Karpas-422 (cell line): ENCODE measurements at regions not wholly inside any gene's neighbourhood (a gene's known extent, or its start where the extent isn't known, plus 50 kb on each side); places are given as distances from the start of the nearest gene placed in this dataset.

Experiments used
- DNase-seq: peaks from one replicate; pipeline ENCODE4 v3.0.0-alpha.2; 2015
- H2AFZ ChIP-seq: fragments of 200-600 bp; sonication (generic); 2 replicates; pipeline ENCODE4 v1.6.1; 2014; ENCODE audit warnings: antibody characterized with exemption, low read length, mixed read lengths
- H3K27ac ChIP-seq: fragments of 200-600 bp; sonication (generic); 2 replicates; pipeline ENCODE4 v1.5.1; 2014; ENCODE audit warnings: mild to moderate bottlenecking, low read length, moderate library complexity
- H3K27me3 ChIP-seq: fragments of 200-600 bp; sonication (generic); 2 replicates; pipeline ENCODE4 v1.6.1; 2014; ENCODE audit warnings: low read length, mixed read lengths
- H3K36me3 ChIP-seq: fragments of 200-600 bp; sonication (generic); 2 replicates; pipeline ENCODE4 v1.6.1; 2014; ENCODE audit warnings: low read length, mixed read lengths; ENCODE audit not compliant: insufficient read depth
- H3K4me1 ChIP-seq: fragments of 200-600 bp; sonication (generic); 2 replicates; pipeline ENCODE4 v1.6.1; 2014; ENCODE audit warnings: mild to moderate bottlenecking, low read length, mixed read lengths
- H3K4me2 ChIP-seq: fragments of 200-600 bp; sonication (generic); 2 replicates; pipeline ENCODE4 v1.6.1; 2014; ENCODE audit warnings: low read length, low read depth, mild to moderate bottlenecking; ENCODE audit not compliant: poor library complexity, severe bottlenecking
- H3K4me3 ChIP-seq: fragments of 200-600 bp; sonication (generic); 2 replicates; pipeline ENCODE4 v1.5.1; 2014; ENCODE audit warnings: mild to moderate bottlenecking, antibody characterized with exemption, low read length, mixed read lengths
- H3K79me2 ChIP-seq: fragments of 200-600 bp; sonication (generic); 2 replicates; pipeline ENCODE4 v1.6.1; 2014; ENCODE audit warnings: mild to moderate bottlenecking, low read length, mixed read lengths
- H3K9ac ChIP-seq: fragments of 200-600 bp; sonication (generic); 2 replicates; pipeline ENCODE4 v1.6.0; 2014; ENCODE audit warnings: low read length
- H3K9me2 ChIP-seq: fragments of 200-600 bp; sonication (generic), shearing (Covaris generic); replicated peaks from 2 replicates; pipeline ENCODE4 v1.6.0; 2014; ENCODE audit warnings: mild to moderate bottlenecking, low read length, moderate library complexity; ENCODE audit not compliant: insufficient read depth
- H3K9me3 ChIP-seq: fragments of 300-700, 200-600 bp; sonication (generic); 2 replicates; pipeline ENCODE4 v1.6.1; 2014; ENCODE audit warnings: low read length, mixed read lengths
- H4K20me1 ChIP-seq: fragments of 200-600 bp; sonication (generic); 2 replicates; pipeline ENCODE4 v1.6.1; 2014; ENCODE audit warnings: mild to moderate bottlenecking, antibody characterized with exemption, low read length, low read depth; ENCODE audit not compliant: insufficient read depth

GRCh38 chr5:74382987-74383593 is 257.4 kb downstream of the ENC1 start:
- Histone ChIP-seq H3K27me3 (no peaks in the 10 kb centered on the region), H3K36me3 (no peaks in the 10 kb centered on the region), H3K4me1 (no peaks in the 10 kb centered on the region), H3K79me2 (no peaks in the 10 kb centered on the region), H3K4me3 (no peak overlapping the region), H3K27ac (no peak overlapping the region), H3K4me2 (no peak overlapping the region), H3K9me3 (no peaks in the 10 kb centered on the region), H2AFZ (no peak overlapping the region), H3K9me2 (no peaks in the 10 kb centered on the region), H3K9ac (no peak overlapping the region), H4K20me1 (no peaks in the 10 kb centered on the region)
- no peak for DNase-seq

GRCh38 chr5:74382123-74382855 is 258.2 kb downstream of the ENC1 start:
- Histone ChIP-seq H3K4me2 (no peak overlapping the region), H3K79me2 (no peaks in the 10 kb centered on the region), H3K36me3 (no peaks in the 10 kb centered on the region), H3K4me3 (no peak overlapping the region), H2AFZ (no peak overlapping the region), H3K9ac (no peak overlapping the region), H3K9me2 (no peaks in the 10 kb centered on the region), H3K9me3 (no peaks in the 10 kb centered on the region), H4K20me1 (no peaks in the 10 kb centered on the region), H3K27me3 (no peaks in the 10 kb centered on the region), H3K4me1 (no peaks in the 10 kb centered on the region), H3K27ac (no peak overlapping the region)
- DNase-seq: no peak

- Histone ChIP-seq H3K9me3 (no peaks in the 10 kb centered on the region), H3K27me3 (no peaks in the 10 kb centered on the region), H3K4me1 (no peaks in the 10 kb centered on the region), H3K9me2 (no peaks in the 10 kb centered on the region), H3K4me3 (no peak overlapping the region), H3K4me2 (no peak overlapping the region), H3K79me2 (no peaks in the 10 kb centered on the region), H3K36me3 (no peaks in the 10 kb centered on the region), H3K27ac (no peak overlapping the region), H2AFZ (no peak overlapping the region), H4K20me1 (no peaks in the 10 kb centered on the region), H3K9ac (no peak overlapping the region)
- no peak for DNase-seq
Measured at GRCh38 chr5:74380193-74380592, 260.3 kb downstream of the ENC1 start.

GRCh38 chr5:74378464-74378863 is 262.1 kb downstream of the ENC1 start:
- no peak overlapping the region for H3K4me2 ChIP-seq
- no peaks in the 10 kb centered on the region for H3K79me2 ChIP-seq
- H3K4me1 ChIP-seq: no peaks in the 10 kb centered on the region
- no peaks in the 10 kb centered on the region for H3K36me3 ChIP-seq
- no peak for DNase-seq
- no peaks in the 10 kb centered on the region for H4K20me1 ChIP-seq
- H2AFZ ChIP-seq: no peak overlapping the region
- no peaks in the 10 kb centered on the region for H3K27me3 ChIP-seq
- no peaks in the 10 kb centered on the region for H3K9me2 ChIP-seq
- H3K4me3 ChIP-seq: no peak overlapping the region
- H3K9me3 ChIP-seq: no peaks in the 10 kb centered on the region
- no peak overlapping the region for H3K27ac ChIP-seq
- H3K9ac ChIP-seq: no peak overlapping the region

- Histone ChIP-seq H3K9me3 (no peaks in the 10 kb centered on the region), H3K27ac (no peak overlapping the region), H3K9me2 (no peaks in the 10 kb centered on the region), H4K20me1 (no peaks in the 10 kb centered on the region), H3K36me3 (no peaks in the 10 kb centered on the region), H3K27me3 (no peaks in the 10 kb centered on the region), H3K9ac (no peak overlapping the region), H3K4me3 (no peak overlapping the region), H3K79me2 (no peaks in the 10 kb centered on the region), H3K4me2 (no peak overlapping the region), H2AFZ (no peak overlapping the region), H3K4me1 (no peaks in the 10 kb centered on the region)
- DNase-seq: no peak
Measured at GRCh38 chr5:74376187-74376586, 264.3 kb downstream of the ENC1 start.

- DNase-seq: no peak
- Histone ChIP-seq H3K4me3 (no peak overlapping the region), H3K9me3 (no peaks in the 10 kb centered on the region), H3K9ac (no peak overlapping the region), H3K27ac (no peak overlapping the region), H3K79me2 (no peaks in the 10 kb centered on the region), H3K4me2 (no peak overlapping the region), H3K27me3 (no peaks in the 10 kb centered on the region), H2AFZ (no peak overlapping the region), H3K4me1 (no peaks in the 10 kb centered on the region), H3K9me2 (no peaks in the 10 kb centered on the region), H3K36me3 (no peaks in the 10 kb centered on the region), H4K20me1 (no peaks in the 10 kb centered on the region)
Measured at GRCh38 chr5:74375271-74375670, 265.3 kb downstream of the ENC1 start.

- no peak overlapping the region for H3K4me2 ChIP-seq
- H3K27ac ChIP-seq: no peak overlapping the region
- H3K4me3 ChIP-seq: no peak overlapping the region
- no peaks in the 10 kb centered on the region for H3K36me3 ChIP-seq
- no peaks in the 10 kb centered on the region for H3K27me3 ChIP-seq
- H3K9me3 ChIP-seq: no peaks in the 10 kb centered on the region
- H3K9ac ChIP-seq: no peak overlapping the region
- no peaks in the 10 kb centered on the region for H3K9me2 ChIP-seq
- H2AFZ ChIP-seq: no peak overlapping the region
- no peak for DNase-seq
- no peaks in the 10 kb centered on the region for H4K20me1 ChIP-seq
- no peaks in the 10 kb centered on the region for H3K4me1 ChIP-seq
- H3K79me2 ChIP-seq: no peaks in the 10 kb centered on the region
Measured at GRCh38 chr5:74374656-74375055, 265.9 kb downstream of the ENC1 start.

GRCh38 chr5:74373076-74373475 is 267.5 kb downstream of the ENC1 start:
- Histone ChIP-seq H3K27me3 (no peaks in the 10 kb centered on the region), H3K36me3 (no peaks in the 10 kb centered on the region), H4K20me1 (no peaks in the 10 kb centered on the region), H3K4me1 (no peaks in the 10 kb centered on the region), H3K9me2 (no peaks in the 10 kb centered on the region), H3K4me3 (no peak overlapping the region), H3K79me2 (no peaks in the 10 kb centered on the region), H2AFZ (no peak overlapping the region), H3K9me3 (no peaks in the 10 kb centered on the region), H3K9ac (no peak overlapping the region), H3K4me2 (no peak overlapping the region), H3K27ac (no peak overlapping the region)
- DNase-seq: no peak
